Medulla oblongata (tissue), 1 donor: ENCODE measurements at regions not wholly inside any gene's neighbourhood (a gene's known extent, or its start where the extent isn't known, plus 50 kb on each side); places are given as distances from the start of the nearest gene placed in this dataset.
"Not testable (repeated sequence)": the region's sequence is repeated elsewhere in the genome, so short reads cannot be mapped to it uniquely, and the experiment has no call there.

Experiments used
- DNase-seq: peaks from one replicate; pipeline ENCODE4 v3.0.0-alpha.2; 2015; ENCODE audit errors: extremely low spot score

DNA sequence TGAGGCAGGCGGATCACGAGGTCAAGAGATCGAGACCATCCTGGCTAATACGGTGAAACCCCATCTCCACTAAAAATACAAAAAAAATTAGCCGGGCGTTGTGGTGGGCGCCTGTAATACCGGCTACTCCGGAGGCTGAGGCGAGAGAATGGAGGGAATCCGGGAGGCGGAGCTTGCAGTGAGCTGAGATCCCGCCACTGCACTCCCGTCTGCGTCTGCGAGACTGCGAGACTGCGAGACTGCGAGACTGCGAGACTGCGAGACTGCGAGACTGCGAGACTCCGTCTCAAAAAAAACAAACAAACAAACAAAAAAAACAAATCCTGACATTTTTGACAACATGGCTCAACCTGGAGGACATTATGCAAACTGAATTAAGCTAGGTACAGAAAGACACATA, 1606.2 kb downstream of the STIM2 start:
- DNase-seq = not testable (repeated sequence)

DNA sequence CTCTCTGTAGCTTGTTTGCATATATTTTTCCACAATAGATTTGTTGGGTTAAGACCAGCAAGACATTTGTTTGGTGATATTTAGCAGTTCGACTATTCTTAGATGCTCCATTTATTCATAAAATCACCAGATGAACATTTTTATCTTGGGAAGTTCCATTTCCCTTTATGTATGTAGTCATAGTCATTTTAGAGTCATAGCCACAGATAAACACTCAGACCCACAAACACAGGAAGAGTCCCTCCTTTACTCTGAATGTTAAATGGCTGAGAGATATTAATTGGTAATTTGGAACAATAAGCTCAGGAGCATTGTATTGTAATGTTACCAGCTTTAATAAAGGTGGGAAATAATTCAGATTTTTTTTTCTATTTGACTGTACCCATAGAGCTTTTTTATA, 1608.7 kb downstream of the STIM2 start:
- DNase-seq = no peak

DNA sequence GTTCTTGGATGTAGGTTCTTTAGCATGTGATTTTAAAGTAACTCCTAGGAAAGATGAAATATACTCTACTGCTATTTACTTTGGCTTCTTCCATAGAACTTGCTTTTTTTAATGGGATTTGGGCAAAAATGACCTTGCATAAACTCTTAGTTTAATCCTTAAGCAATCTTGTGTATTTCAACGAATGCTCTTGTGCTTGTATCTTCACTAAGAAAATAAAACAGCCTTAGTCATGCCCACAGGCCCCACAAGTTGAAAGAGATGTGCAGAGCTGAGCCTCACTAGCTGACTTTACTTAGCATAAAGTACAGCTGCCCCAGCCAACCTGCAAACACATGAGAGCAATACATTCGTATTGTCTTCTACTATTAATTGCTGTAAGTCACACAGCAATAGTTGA, 1609.2 kb downstream of the STIM2 start:
- DNase-seq = no peak

DNA sequence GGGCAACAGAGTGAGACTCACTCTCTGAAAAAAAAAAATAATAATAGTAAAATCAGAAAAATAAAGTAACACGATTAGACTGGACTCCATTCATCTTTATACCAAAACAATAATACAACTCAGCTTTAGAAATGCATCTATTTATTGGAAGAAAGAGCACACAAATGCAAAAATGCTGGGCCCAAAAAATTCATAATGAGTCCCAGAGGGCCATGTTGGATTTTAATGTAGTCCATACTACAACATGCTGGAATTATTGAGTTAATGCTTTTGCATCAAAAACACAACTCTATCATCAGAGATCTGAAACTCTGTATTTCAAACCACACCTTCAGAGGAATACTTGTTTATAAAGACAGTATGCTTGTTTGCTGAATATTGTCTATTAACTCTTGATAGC, 1614.7 kb downstream of the STIM2 start:
- no peak for DNase-seq

DNA sequence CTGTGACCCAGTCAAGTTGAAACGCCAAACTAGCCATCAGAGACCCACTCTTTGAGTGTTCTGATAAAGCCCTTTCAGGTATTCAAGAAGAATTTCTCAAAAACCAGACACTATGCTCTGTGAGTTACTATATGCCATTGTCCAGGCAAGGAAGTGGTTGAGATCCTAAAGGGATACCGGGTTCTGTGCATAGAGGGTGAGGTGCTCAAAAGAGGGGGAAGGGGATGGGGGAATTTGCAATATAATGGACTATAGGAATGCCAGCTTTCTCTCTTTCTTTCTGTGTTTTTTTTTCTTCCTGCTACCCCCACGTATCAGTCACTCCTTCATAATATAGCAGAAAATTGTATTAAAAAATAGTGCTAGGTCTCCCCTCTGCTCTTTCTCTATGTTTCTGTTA, 1619.0 kb downstream of the STIM2 start:
- DNase-seq = no peak

DNA sequence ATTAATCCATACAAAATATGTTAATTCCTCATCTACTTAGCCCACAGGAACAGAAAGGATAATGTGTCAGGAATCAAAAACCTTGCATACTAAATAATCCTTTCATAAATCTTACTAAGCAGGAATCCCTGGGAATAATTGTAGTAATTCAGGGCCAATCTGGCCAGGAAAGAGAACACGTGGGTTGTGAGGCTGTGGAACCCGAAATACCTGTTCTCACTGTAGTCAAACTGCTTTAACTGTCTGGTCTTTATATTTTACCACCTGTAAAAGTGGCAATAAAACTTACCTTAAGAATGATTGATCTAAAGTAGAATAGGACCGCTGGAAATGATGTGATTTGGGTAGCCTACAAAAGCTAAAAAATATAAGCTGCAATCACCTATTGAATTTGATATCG, 1620.9 kb downstream of the STIM2 start:
- DNase-seq = no peak

DNA sequence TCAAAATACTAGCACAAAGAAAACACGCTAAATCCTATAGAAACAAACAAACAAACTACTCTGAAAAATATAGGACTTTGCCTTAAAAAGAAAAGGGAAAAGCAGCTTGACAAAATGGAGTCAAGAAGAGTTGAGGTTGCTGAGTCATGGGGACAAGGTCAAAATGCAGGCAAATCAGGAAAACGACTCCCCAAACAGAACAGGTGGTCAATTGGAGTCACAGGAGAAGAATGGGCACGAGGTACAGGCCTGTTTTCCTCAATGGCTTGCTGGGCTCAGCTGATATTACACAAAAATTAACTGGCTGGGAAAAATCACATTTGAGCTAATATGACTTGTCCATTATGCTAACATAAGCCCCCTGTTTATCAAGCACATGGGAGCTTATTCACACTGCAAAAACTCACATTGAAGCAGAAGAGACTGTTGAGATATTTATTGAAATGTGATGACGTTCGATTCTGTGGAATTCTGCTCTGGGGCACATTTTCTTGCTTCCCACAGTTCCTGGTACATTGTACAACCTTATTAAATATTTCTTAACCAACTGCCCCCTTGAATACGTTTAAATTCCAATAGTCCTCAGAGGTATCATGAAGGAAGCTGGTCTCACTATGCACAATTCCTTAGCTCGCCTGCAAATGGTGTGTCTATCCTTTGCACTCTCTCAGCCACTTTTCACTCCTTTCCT, 1622.1 kb downstream of the STIM2 start:
- no peak for DNase-seq

DNA sequence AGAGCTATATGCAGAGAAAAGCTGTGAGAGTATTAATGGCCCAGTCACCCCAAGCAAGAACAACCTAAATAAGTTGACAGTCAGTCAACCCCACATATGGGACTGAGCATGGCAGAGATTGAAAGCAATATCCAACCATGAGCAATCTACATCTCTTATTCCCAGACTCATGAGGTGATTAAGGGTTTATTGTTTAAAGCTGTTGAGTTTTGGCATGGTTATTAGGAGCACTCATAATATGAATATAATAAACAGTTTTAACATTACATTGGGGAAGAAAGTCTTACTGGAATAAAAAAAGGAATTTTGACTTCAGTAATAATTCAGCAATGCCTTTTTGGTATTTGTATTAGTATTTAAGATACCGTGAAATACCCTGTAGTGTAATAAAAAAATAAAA, 1627.4 kb downstream of the STIM2 start:
- no peak for DNase-seq

DNA sequence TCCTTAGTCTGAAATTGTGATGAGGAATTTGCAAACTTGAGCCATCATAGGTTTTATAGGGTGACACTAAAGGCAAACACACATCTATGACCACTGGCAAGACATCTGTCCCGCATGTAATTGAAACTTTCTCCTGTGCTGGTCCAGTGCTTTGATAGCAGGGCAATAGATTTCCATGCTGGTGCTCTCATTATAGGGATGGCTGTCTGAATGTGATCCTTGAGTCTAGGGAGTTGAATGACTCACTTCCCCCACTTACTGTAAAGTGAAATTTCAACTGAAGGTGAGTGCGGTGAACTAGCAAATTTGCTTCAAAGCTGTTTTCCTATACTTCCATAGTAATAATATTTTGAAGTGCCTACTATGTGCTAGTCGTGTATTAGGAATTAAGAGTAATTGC, 1630.0 kb downstream of the STIM2 start:
- no peak for DNase-seq

DNA sequence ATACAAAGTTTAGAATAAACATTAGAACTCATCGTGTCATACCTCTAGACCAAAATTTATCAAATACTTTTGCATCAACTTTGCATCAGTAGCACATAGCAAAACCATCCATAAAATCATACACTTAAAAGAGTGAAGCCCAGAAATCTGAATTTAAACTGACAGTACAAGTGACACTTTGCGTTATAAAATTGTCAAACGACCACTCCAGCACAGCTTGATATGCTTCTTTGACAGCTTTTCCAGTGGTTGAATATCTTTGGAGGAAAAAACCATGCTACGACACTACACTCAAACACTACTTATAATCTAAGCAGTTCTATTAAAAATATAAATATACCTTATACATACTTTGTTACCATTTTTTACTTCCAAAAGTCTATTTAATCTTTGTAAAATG, 1644.4 kb downstream of the STIM2 start:
- no peak for DNase-seq

DNA sequence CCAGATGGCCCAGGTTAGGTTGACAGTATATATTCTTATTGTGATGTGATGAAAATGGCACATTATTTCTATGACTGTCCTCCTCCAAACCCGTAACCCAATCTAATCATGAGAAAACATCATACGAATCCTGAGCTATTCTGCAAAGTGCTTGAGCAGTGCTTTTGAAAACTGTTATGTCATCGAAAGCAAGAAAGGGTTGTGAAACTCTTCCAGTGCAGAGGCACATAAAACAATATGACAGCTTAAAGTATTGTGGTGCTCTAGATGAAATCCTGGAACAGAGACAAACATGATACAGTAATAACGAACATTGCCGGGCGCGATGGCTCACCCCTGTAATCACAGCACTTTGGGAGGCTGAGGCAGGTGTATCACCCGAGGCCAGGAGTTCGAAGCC, 1648.0 kb downstream of the STIM2 start:
- no peak for DNase-seq

DNA sequence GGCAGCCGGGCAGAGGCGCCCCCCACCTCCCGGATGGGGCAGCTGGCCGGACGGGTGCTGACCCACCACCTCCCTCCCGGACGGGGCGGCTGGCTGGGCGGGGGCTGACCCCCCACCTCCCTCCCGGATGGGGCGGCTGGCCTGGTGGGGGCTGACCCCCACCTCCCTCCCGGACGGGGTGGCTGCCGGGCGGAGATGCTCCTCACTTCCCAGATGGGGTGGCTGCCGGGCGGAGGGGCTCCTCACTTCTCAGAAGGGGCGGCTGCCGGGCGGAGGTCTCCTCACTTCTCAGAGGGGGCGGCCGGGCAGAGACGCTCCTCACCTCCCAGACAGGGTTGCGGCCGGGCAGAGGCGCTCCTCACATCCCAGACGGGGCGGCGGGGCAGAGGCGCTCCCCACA, 1654.1 kb downstream of the STIM2 start:
- not testable (repeated sequence) for DNase-seq

DNA sequence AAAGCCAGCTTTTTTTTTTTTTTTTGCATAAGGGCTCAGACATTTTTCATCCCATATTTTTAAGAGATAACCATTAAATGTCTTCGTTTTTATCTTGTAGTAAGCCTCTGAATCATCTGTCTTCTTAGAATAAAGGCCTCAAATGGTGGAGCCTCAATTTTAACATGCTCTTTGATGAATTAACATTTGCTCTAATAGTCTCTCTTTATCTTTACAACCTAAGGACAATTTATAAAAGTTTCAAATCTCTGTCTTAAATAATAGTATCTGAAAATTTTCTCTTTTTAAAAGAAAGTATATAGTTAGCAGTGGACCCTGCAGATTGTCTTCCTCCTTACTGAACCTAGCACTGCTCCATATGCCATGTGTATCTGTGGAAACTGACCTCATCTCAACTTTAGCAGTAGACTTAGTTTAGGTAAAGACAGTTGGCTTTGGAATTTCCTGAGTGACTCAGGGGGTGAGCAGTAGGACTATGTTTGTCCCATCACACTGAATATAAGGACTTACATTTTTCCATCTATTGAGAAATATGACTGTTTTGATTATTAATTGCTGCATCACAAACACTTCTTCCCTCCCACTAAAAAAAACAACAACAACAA, 1658.0 kb downstream of the STIM2 start:
- DNase-seq = no peak

DNA sequence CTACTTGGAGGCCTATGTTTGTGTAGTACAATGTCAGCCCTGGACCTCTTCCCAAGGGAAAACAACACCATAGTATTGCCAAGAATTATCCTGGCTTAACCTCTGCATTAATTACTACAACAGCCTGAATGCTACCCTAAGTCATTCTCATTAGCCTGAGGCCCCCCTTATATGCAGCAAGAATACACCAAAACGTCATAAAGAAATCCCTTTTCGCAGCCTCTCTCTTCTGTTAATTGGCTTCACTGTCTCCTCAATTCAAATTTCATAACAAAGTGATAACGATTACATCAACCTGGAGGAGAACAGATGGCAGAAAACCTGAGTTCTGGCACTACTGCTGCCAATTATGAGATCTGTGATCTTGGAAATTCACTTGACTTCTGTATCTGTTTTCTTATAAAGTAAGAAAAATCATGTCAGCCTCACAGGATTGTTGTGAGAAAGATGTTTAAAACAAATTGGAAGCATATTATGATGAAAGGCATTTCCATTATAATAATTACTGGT, 1663.1 kb downstream of the STIM2 start:
- DNase-seq = no peak

DNA sequence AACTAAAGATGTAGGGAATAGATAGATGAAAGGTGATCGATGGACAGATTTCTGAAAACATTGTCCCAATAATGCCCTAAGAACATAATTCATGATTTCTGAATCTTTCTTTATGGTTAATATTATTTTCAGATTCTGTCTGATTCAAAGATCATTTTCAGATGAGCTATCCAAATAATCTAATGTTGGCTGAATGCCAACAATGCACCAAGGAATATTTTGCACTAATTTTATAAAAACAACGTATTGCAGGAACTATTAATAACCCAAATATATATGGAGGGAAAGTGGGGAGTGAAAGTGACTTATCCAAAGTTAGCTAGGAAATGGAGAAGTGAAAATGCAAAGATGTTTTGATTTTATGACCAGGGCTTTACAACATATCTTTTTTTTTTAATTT, 1675.5 kb downstream of the STIM2 start:
- DNase-seq = no peak

DNA sequence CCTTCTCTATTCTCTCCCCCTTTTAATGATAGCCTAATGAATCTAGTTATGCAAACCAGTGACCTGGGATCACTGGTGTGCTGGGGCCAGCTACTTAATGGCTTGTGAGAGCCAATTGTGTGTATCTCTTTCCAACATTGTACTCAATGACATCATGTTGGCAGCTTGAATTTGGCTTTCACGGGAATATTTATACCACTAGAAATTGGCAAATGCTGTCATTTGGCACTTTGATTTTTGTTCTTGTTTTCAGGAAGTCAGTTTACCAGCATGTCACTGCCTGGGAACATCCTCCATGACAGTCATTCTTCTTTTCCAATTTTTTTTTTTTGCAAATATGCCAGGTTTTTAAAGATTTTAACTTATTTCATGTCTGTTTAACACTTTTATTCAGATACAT, 1685.3 kb downstream of the STIM2 start:
- DNase-seq = no peak

DNA sequence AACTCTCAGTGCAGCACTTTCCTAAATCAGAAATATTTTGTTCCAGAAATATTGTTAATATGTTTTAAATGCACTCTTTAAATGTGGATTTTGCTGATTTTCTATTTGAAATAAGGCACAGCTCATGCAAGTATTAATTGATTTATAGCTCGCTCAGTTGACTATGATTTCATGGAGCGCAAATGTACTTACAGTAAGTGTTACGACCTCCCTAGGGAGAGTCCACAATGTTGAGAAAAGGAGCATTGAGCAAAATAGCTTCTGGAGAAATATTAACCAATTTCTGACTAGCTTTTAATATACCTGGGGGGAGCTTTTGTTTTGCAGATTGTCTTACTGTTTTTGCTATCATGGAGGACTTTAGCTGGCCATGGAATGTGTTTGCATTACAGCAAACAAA, 1687.5 kb downstream of the STIM2 start:
- DNase-seq = no peak

DNA sequence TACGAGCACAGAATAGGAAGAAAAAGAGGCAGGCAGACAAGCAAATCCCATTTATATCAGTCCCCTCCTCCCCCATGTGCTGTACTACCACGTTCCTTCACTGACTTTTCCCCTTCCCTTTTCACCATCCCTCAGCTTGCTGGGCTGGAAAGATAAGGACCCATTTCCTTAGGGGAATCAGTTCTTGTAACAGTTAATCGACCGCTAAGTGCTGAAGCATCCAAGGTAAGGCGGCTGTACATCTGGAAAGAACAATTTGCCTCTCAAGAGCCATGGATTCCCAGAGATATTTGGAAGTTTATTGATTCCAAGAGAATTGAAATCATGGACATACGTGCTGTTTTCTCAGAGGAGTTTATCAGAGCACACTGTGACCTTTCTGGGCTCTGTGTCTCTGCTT, 1688.0 kb downstream of the STIM2 start:
- DNase-seq = no peak

DNA sequence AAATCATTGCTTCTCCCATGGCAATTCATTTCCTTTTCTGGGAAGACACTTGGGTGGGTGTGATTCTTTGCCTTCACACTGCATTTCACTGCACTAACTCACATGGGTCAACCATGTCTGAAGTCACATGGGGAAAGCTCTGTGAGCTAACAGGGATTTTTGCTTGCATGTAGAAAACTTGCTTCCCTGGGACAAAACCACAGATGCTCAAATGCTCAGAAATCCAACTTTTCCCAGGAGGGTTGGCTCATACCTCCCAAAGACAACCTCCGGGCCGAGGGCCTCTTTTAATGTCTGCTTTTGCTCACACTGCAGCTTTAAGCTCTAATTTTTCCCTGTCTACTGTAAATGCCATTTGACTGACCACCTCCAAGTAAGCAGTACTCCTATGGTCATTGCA, 1695.2 kb downstream of the STIM2 start:
- DNase-seq = no peak

DNA sequence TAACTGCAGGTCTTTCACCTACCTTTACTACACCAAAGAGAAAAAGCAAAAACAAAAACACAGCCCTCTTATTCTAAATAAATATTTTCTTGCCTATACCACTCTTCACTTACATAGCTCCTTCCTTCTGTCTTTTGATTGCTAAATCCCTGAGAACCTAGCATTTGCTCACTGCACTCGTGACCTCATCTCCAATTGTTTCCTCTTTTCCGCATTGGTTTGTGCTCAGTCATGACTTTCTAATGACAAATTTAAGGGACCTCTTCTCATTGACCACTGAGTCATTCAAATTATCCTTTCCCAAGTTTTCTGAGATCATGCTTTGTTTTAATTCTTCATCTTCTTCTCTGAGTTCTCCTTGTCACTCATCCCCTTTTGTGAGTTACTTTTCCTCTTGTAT, 1697.1 kb downstream of the STIM2 start:
- no peak for DNase-seq

DNA sequence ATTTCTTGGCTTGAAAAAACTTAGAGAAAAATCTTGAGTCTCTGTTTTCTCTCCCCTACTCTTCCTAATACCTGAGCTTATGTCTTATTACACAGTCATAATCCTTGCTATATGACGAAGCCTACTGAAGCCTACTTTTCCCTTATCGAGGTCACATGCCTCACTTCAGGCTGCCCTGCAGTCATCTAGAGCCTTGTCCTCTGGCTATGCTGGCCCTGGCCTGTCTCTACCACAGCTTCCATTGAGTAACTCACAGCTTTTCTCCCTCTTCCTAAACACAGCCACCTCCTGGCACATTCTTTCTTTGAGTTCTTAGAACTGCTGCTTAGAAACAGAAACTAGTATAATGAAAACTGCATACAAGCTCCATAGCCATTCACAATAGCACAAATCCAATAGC, 1698.3 kb downstream of the STIM2 start:
- no peak for DNase-seq

DNA sequence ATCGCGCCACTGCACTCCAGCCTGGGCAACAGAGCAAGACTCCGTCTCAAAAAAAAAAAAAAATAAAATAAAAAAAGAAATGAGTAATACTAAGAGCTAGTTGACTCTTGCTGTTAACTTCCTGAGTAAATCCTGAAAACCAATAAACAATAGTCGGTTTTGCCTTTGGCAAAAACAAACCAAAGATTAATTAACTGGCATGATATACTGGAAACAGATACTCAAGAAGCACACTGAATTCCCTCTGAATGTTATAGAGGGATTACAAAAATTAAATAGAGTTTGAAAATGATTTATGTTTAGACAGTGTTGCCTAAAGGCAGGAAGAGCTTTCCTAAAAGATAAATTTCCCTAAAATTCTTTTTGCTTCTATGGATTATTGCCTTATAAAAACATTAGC, 1702.3 kb downstream of the STIM2 start:
- no peak for DNase-seq

DNA sequence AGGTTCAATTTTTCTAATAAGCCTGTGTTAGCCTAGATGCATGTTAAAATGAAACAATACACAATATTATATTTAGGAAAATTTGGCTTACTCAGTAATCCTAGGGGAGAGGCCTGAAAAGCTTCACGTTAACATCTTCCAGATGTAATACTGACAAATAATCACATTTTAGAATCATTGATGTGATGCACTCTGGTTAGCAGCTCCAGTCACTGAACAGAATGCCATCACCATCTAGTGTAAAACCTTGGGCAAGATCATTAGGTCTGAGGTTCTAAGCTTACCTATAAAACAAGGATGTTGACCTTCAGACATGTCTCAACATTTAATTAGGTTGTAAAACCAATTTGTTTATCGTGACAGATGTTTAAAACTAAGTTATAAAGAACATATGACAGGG, 1704.8 kb downstream of the STIM2 start:
- no peak for DNase-seq

DNA sequence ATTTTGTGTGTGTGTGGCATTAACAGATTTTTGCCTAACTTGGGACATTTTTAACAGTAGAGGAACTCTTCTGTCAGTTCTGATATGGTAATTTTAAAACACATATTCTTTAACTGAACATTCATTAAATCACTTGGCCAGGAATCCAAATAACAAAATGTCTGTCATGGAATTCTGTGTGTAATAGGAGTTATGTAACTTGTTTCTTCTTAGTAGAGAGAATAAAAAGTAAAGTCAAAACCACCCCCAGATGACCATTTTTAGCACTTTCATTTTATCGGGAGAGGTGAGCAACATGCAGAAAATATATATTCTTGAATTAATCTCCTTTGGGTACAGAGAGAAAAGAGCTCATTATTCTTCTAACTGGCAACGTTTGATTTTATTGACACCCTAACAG, 1740.3 kb downstream of the STIM2 start:
- no peak for DNase-seq
